Heart left ventricle (tissue), 16 donors: ENCODE measurements at regions not wholly inside any gene's neighbourhood (a gene's known extent, or its start where the extent isn't known, plus 50 kb on each side); places are given as distances from the start of the nearest gene placed in this dataset.

Source experiments
- ATAC-seq, 4 donors: fragments of 200-7000 bp; cut with Tn5 transposase; one replicate each; pipeline ENCODE4 v1.9.1; 2020 to 2022; ENCODE audit warnings: moderate library complexity in 4 of 4, mild to moderate bottlenecking in 3 of 4, moderate number of reproducible peaks in 1 of 4
- DNase-seq, 5 donors: peaks; one replicate each; pipeline ENCODE4 v3.0.0-alpha.2; 2020
- H3K27ac ChIP-seq, 12 donors: fragments of 200-600 bp; sonication (generic) in 4 of 12; one replicate each; pipeline versions ENCODE4 v1.5.0 to v1.8.0; 2016 to 2022; ENCODE audit warnings: mild to moderate bottlenecking in 2 of 12
- H3K27me3 ChIP-seq, 9 donors: fragments of 200-600 bp; sonication (generic) in 2 of 9; one replicate each; pipeline versions ENCODE4 v1.5.1 to v1.8.0; 2016 to 2022; ENCODE audit warnings: mild to moderate bottlenecking in 3 of 9
- H3K36me3 ChIP-seq, 9 donors: fragments of 200-600 bp; sonication (generic) in 2 of 9; one replicate each; pipeline versions ENCODE4 v1.5.0 to v1.8.0; 2018 to 2022; ENCODE audit warnings: mild to moderate bottlenecking in 2 of 9
- H3K4me1 ChIP-seq, 12 donors: fragments of 200-600 bp; sonication (generic) in 4 of 12; one replicate each; pipeline versions ENCODE4 v1.5.0 to v1.8.0; 2016 to 2022; ENCODE audit warnings: mild to moderate bottlenecking in 3 of 12
- H3K4me3 ChIP-seq, 12 donors: fragments of 200-600 bp; sonication (generic) in 4 of 12; one replicate each; pipeline versions ENCODE4 v1.5.0 to v1.8.0; 2017 to 2022; ENCODE audit warnings: mild to moderate bottlenecking in 9 of 12, moderate library complexity in 4 of 12
- H3K9me3 ChIP-seq, 12 donors: fragments of 200-600 bp; sonication (generic) in 4 of 12; one replicate each; pipeline versions ENCODE4 v1.5.0 to v1.8.0; 2016 to 2022; ENCODE audit warnings: mild to moderate bottlenecking in 1 of 12
- CTCF ChIP-seq, 12 donors: fragments of 200-600 bp; sonication (generic) in 4 of 12; IDR thresholded peaks; one replicate each; pipeline versions ENCODE4 v1.5.0 to v1.8.0; 2018 to 2022; ENCODE audit warnings: antibody characterized with exemption in 12 of 12, mild to moderate bottlenecking in 5 of 12
- POLR2A ChIP-seq, 2 donors: fragments of 450-650 bp; IDR thresholded peaks; one replicate each; pipeline ENCODE4 v1.6.1; 2017; ENCODE audit warnings: antibody characterized with exemption in 2 of 2, mild to moderate bottlenecking in 2 of 2, moderate library complexity in 2 of 2
- WGBS, 4 donors: extraction: QIAGEN DNeasy Blood & Tissue Kit in 2 of 4; methylation state at CpG; one replicate each; pipeline versions ENCODE4 v1.1.5 to v1.1.7; 2013 to 2018; 5-methylcytosine and 5-hydroxymethylcytosine counted together
- intact Hi-C, 10 donors: fragments of 100-400 bp; cut with DNase I; formaldehyde crosslinking; loops; one replicate each; pipeline versions ENCODE4 v1.11.1 to v1.14.2; 2022
- donor health status: ischemic (EF 13 %, LVEDD 7.1; RV severe dilation, severe dysfunction).
- donor health status: healthy with polysubstance abuse.
- donor health status: DM: no; HTN: yes; CAD: no.
- donor health status: DM: no; HTN: no; CAD: no.
- donor health status: ischemic (EF 25% LVEDD 6.9; RV normal size, moderate dysfunction).
- donor health status: ischemic (EF 25% LVEDD 5.7; RV mildly dilated, moderate dysfunction).
- donor health status: healthy.
- donor health status: DM: yes; HTN: yes; CAD: no.
- donor health status: ischemic (EF 35%, LVEDD 5.7; RV mildly dilated, moderate dysfunction).
- donor health status: nonischemic (EF 11% LVEDD 7.7; RV severe dilation, severe dysfunction).
- donor health status: DM: yes; HTN: yes; CAD: no.
- donor health status: PGD.
- donor health status: ischemic (EF 29% LVEDD 5.4; RV normal size, mild dysfunction).
- donor health status: nonischemic (EF 23%, LVEDD 6.1; RV moderate dilation, normal function).

DNA sequence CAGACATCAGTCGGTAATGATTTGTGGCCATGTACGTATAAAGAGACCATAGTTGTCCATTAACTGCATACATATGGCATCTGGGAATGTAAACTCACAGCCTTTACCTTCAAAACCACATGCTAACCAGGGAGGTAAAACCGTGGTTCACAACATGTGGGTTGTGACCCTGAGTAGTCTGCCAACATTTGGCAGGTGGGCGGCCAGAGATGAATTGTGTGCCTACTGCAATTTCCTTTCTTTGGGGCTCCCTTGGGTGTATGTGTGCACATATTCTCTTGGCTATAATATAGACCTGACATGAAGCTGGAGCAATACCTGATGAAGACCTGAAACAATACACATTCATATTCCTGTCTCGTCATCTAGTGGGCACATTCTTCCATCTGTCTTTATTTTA is 396.0 kb downstream of the MLLT3 start:
- H3K4me3 ChIP-seq: no peak overlapping the region
- no peak for ATAC-seq
- no peak overlapping the region for H3K27ac ChIP-seq
- H3K27me3 ChIP-seq: no peaks in the 10 kb centered on the region
- peaks cover 0 to 3% (median 0%) of the 10 kb centered on the region in 12 donors for H3K9me3 ChIP-seq
- H3K36me3 ChIP-seq: no peaks in the 10 kb centered on the region
- no peak for DNase-seq
- TF ChIP-seq CTCF (IDR thresholded peaks at IDR 0.05): no peak
- TF ChIP-seq POLR2A (IDR thresholded peaks at IDR 0.05): no peak
- intact Hi-C loops: no loop called here
- 75 to 91% (median 85%) methylated on average over 5 of the region's 5 CpGs for WGBS, 4 donors
- peaks cover 0 to 8% (median 0%) of the 10 kb centered on the region in 12 donors for H3K4me1 ChIP-seq

DNA sequence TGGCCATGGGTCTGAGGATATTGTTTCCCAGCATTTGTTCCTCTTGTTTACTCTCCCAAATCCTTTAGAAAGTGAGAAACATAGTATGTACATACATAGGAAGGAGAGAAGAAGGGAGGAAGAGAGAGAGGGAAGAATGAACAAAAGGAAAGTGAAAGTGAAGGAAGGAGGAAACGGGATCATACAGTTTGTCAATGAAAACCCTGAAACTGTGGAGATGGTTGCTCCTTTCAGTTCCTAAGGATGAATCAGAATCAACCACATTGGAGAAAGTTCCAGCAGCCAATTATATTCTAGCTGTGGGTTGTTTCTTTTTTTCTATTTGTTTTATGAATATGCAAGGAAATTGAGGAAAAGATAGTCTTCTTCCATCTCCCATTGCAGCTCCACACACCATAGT is 396.5 kb downstream of the MLLT3 start:
- H3K36me3 ChIP-seq: no peaks in the 10 kb centered on the region
- H3K9me3 ChIP-seq: peaks cover 0 to 3% (median 0%) of the 10 kb centered on the region in 12 donors
- ATAC-seq: no peak
- no peak overlapping the region for H3K27ac ChIP-seq
- 69 to 80% (median 75%) methylated on average over 1 of the region's 1 CpG for WGBS, 4 donors
- no peaks in the 10 kb centered on the region for H3K27me3 ChIP-seq
- peak overlapping the region in 1 of 12 donors; percentile 9 for H3K4me3 ChIP-seq
- DNase-seq: no peak
- H3K4me1 ChIP-seq: peaks cover 0 to 8% (median 0%) of the 10 kb centered on the region in 12 donors
- TF ChIP-seq POLR2A (IDR thresholded peaks at IDR 0.05): no peak
- TF ChIP-seq CTCF (IDR thresholded peaks at IDR 0.05): no peak
- intact Hi-C loops: no loop called here

GRCh38 chr9:20224756-20225155 is 397.5 kb downstream of the MLLT3 start:
- DNase-seq: no peak
- no peak for ATAC-seq
- Histone ChIP-seq H3K4me3 (no peak overlapping the region), H3K27me3 (no peaks in the 10 kb centered on the region), H3K36me3 (no peaks in the 10 kb centered on the region), H3K9me3 (no peaks in the 10 kb centered on the region), H3K27ac (no peak overlapping the region), H3K4me1 (peaks cover 0 to 8% (median 0%) of the 10 kb centered on the region in 12 donors)
- WGBS, 4 donors: 53 to 65% (median 57%) methylated on average over 1 of the region's 1 CpG
- TF ChIP-seq CTCF (IDR thresholded peaks at IDR 0.05): no peak
- intact Hi-C loops: no loop called here

DNA sequence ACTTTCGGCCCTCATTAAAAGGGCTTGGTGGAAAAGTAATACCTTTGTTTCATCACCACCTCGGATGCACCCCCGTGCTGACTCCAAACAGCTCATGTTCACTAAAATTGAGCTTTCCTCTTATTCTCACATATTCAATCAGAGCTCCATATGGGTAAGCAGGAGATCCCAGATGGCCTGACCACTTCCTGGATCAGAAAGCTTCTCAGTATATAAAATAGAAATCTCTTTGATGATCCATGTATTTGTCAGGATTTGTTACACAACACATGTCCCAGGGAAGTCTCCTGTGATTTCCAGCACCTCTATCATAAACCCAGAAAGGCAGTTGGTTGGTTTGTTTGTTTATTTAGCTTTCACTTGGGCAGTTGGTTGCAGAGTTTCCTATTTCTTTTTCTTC is 402.0 kb downstream of the MLLT3 start:
- no peak for ATAC-seq
- intact Hi-C loops: no loop called here
- no peak for DNase-seq
- WGBS, 4 donors: 93 to 95% (median 94%) methylated on average over 3 of the region's 3 CpGs
- H3K27ac ChIP-seq: no peak overlapping the region
- no peaks in the 10 kb centered on the region for H3K9me3 ChIP-seq
- H3K4me1 ChIP-seq: no peaks in the 10 kb centered on the region
- no peaks in the 10 kb centered on the region for H3K27me3 ChIP-seq
- no peak overlapping the region for H3K4me3 ChIP-seq
- H3K36me3 ChIP-seq: no peaks in the 10 kb centered on the region
- TF ChIP-seq POLR2A (IDR thresholded peaks at IDR 0.05) (no peak), CTCF (IDR thresholded peaks at IDR 0.05) (no peak)
